ENCODE measurements at regions not wholly inside any gene's neighbourhood (a gene's known extent, or its start where the extent isn't known, plus 50 kb on each side); places are given as distances from the start of the nearest gene placed in this dataset.
"Not testable (repeated sequence)": the region's sequence is repeated elsewhere in the genome, so short reads cannot be mapped to it uniquely, and the experiment has no call there.

DNA sequence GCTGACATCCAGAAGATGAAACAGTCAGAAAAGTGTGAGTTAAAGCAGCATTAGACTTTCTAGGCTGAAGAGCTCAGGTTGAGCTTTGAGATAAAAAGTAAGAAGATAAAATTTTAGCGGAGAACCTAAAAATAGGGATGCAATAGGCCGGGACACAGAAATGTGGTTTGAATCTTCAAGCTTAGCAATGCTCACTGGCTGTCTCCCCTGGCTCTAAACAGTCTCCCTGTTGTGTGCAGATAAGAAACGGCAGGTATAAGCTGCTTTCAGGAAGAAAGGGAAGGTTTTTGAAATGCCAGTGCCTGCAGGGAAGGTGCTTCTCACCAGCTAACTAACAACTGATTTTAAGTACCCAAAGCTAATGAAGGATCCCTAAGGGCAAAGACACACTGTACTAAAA lies 718.7 kb upstream of the SGO1 start:
- DNase-seq, result no peak

DNA sequence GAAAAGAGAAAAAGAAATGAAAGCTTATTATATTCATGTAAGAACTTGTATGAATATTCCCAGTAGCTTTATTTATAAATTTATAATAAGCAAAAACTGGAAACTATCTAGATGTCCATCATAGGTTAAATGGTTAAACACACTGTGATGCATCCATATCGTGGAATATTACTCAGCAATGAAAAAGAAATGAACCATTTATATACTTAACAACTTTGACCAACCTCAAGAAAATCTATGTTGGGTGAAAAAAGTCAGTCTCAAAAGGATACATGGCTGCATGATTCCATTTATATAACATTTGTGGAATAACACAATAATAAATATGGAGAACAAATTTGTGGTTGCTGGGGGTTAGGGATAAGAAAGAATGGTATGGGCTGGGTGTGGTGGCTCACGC lies 713.0 kb upstream of the SGO1 start:
- DNase-seq, result no peak

DNA sequence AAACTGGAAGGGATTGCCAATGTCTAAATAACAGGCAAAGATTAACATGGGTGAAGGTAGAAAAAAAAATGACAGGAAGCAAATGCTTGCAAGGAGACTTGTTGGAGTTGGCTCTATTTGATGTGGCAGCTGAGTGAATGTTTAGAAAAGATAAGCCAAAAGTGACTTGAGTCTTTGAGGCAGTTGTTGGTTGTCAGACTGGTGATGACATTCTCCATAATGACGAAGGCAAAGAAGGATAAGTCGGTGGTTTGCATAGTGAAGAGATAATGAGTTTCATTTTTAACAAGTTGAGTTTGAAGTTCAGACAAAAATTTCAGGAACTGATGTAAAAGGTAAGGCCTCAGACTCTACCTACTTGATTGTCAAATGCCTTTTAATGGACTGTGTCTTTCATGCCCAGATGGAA lies 704.1 kb upstream of the SGO1 start:
- DNase-seq, result no peak

DNA sequence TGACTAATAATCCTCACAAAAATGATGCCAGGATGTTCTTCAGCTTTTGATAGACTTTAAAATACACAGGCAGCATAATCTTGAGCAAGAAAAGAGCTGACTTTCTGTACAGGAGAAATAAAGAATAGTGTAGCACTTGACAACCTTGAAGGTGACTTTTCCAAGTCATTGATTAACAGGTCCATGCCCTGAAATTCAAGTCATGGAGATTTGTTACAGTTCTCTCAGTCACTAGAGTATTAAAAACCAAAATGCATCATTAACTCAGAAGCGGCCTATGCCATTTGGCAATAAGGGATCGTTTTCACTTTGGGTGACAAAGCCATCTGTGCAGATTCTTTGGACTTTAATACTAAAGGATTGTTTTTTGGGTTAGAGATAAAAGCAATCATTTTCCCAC lies 692.7 kb upstream of the SGO1 start:
- no peak for DNase-seq

DNA sequence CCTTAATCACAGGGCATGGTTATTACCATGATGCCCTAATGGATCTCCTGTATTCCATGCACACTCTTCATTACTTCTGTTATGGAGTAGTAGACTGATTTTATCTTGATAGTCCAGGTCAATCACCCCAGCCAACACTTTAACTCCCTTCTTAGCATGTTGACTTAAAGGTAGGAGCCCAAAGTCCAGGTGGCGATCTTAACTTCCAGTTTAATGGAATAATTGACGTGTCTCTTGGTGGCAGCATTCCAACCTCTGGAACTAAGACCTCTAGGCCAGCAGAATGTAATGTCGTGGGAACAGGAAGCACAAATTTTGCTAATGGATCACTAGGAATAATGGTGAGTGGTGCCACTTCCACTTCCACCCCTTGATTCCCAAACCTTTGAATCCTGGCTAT lies 687.2 kb upstream of the SGO1 start:
- DNase-seq, result no peak

DNA sequence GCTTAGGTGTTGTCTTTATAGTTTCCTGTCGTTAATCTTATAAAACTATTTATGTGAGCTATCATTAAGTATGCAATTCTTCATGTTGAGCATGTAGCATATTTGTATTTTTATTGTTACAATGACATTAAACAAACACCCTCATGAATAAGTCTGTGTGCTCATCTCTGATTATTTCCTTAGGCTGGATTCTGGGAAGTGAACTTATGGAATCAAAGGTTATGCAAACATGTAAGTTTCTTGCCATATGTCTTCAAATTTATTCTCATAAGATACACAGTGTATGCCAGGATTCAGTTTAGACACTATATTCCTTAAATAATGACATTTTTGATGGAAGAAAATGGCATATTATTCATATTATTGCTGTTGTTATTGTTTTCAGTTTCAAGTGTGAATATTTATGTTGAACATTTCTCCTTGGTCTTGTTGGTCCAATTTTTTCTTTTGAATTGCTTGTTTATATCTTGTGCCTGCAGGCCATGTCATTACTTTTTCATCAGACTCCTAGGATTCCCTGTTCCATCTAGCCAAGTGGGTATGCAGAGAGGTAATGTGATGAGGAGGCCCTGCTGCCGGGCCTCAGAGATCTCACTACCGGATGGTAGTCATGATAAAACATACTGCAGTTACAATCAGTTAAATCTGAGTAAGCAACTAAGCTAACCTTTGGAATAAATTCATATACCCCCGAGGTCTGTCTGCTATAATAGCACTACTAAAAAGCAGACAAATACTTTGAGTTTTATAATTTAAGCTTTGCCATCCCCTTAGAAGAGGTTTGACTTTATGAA lies 684.3 kb upstream of the SGO1 start:
- no peak for DNase-seq

DNA sequence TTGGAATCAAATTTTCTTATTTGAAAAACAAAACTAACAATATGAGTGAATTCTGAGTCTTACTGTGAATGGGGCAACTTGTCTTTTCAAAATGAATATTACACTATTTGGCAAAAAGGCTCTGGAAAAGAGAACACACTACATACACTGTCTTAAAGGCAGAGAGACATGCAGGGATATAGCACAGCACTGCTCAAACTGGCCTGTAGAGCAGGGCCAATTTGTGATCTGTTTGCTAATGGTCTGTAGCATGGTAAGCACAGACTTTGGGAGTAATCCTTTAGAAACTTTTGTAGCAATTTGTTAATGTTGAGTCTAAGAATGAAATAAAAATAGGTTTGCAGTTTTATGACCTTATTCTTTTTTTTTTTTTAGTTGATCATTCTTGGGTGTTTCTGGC lies 679.8 kb upstream of the SGO1 start:
- no peak for DNase-seq

DNA sequence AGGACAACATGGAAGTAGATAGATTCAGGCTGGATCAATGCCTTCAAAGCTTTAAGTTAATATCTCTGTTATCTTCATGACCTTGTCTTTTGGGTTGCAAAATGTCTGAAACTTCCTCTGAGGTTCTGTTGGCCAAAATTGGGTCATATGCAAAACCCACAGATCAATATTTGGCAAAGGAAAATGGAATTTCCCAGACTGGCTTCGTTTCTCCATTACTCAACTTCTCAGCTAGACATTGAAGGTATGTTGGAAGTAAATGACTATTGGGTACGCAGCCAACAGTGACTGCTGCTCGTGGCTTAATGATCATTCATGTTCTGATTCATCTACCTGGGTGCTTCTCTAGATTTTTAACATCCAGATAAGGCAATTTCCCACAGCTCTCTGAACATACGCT lies 675.4 kb upstream of the SGO1 start:
- no peak for DNase-seq

DNA sequence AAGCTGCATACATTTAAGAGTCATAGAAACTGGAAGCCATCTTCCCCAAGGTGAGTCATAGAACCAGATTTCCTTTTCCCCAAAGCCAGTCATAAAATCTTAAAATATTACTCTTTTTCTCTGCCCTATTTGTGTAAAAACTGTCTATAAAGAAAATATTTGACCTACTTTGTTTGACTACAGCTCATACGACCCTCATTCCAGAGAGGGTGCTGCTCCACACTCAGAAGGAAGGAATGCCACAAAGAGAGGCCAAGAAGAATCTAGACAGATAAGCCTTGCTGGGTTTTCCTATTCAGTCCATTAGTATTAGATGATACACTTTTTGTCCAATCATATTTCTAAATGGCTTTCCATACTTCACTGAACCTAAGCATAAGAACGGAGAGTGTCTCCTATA lies 671.6 kb upstream of the SGO1 start:
- DNase-seq, result no peak

DNA sequence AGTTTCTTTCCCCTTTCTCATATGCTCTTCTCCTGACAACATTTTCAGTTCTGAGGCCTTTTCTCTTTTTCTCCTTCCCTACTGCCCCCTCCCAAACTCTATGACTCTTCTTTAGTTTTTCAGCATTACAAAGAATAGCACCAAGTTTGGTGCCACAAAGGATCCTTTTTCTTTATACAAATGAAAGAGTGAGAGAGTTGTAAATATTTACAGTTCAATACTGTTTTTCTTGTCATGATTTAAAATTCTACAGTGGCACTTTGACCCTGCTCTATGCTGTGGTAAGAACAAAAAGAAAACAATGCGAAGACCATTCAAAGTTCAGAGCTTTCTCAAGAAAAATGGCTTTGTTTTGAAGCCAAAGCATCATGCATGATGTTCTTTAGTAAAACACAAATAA lies 667.9 kb upstream of the SGO1 start:
- DNase-seq, result no peak

DNA sequence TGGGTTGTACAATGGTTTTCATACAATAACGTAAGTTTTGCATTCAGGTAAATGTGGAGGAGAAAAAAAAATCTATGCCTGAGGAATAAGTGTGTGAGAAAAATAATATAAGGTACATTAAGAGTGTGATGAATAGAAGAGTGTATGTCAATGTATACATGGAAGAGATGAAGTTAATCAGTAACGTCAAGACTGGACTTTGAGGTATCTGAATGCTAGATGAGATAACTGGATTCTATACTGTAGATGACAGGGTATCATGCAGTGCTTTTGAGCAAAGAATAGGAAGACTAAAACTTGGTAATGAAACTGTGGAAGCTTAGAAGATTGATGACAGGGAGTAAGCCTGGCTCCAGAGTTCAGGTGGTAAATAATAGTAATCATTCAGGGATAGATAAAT lies 666.7 kb upstream of the SGO1 start:
- DNase-seq, result no peak

DNA sequence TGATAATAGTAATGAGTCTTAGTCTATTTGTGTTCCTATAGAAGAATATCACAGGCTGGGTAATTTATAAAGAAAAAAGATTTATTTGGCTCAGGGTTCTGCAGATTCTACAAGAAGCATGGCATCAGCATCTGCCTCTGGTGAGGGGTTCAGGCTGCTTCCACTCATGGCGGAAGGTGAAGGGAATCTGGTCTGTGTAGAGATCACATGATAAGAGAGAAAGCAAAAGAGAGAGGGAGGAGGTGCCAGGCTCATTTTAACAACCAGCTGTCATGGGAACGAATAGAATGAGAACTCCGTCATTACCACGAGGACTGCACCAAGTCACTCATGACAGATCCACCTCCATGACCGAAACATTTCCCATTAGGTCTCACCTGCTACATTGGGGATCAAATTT lies 664.0 kb upstream of the SGO1 start:
- DNase-seq, result no peak

DNA sequence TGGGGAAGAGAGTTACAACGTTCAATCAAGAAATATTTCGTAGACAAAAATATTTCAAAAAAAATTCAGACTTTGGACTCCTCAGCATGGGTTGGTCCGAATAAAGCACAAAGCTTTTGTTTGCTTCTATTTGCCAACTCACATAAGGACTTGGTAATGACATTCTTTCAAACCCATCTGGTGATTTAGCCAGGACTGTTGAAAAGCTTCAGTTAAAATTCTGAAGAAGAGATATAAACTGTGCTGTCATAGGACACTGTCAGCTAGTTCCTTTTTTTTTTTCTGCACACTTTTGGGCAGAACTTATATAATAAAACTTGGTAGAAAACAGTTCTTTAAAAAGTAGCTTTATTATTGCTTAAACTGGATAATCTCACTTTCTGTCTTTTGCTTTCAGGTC lies 660.8 kb upstream of the SGO1 start:
- DNase-seq, result no peak

DNA sequence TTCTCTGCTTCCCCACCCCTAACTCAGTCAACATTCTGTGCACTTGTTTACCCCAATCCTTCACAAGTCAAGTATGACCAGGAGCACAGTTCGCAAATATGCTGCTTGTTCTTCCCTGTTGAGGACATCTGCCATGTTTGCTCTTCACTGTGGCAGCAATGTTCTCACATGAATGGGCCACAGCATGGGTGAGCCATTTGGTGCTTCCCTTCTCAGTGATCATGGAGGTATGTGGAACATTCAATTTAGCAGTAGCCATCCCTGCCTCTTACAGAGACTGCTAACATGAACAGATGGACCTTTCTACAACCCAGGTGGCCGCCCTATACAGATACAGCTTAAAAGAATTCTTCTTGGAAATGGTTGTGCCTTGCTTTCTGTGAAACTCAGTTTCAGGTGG lies 660.1 kb upstream of the SGO1 start:
- no peak for DNase-seq

DNA sequence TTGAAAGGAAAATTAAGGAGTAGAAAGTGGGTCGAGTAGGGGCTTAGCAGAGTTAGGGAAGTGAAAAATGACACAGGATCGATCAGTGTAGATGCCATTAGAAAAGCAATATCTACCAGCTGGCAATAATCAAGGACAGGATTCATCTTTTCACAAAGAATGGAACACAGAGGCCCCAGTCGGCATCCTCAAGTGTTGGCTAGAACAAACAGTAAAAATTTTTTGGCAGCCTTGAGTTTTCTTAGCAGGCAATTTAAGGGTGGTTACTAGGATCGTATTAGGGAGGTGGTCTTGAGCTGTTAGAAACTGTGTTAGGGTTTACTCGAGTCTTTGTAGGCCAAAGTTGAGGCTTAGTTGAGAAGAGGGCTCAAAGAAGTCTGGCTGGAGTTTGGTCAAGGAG lies 658.8 kb upstream of the SGO1 start:
- no peak for DNase-seq

DNA sequence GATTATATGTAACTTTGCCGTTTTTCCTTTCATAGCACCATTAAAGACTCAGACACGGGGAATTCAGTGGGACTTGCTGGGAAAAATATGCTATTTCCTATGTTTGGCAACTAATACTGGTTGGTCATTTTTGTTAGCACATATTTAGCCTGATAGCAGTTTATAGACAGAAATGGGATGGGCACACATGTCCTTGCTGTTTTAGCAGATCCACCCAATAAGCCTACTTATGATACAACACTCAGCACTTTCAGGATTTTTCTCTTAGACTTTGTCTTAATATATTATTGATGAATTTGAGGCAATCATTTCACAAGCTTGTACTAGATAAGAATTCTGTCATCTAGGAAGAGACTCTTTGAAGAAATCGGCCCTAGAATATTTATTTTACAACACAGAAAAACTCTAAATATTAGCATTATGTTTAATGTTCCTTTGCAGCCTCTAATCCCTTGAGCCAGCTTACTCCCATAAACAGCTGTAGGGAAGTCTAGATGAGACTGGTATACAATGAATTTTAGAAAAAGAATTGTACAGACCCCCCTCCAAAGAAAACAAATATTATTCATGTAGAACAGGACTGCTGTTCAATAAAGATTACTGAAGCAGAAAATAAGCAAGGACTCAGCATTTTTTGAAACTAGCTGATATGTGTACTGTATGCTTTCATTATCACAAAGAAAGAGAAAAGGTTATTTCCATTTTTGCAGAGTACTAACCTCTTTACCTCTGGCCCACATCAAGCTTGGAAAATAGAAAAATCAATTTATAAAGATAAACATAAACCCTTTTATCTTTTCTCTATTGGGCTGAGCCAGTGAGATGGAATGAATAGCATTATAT lies 656.8 kb upstream of the SGO1 start:
- DNase-seq, result no peak

DNA sequence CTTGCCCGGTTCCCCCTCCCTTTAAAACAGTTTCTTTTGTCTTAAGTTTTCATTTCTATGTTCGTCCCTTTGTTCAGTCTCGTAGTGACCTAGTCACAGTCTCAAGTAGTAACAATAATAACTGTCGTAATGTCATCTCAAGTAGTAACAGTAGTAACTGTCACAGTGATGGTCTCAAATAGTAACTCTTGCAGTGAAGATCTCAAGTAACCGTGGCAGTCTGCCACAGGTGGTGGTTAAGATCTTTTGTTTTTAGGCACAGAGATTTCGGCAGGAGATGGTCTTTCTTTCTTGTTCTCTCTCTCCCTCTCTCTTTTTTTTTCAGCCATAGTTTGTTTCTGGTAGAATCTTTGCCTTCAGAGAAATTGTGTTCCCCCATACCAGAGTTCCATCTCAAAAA lies 656.0 kb upstream of the SGO1 start:
- DNase-seq, result no peak

DNA sequence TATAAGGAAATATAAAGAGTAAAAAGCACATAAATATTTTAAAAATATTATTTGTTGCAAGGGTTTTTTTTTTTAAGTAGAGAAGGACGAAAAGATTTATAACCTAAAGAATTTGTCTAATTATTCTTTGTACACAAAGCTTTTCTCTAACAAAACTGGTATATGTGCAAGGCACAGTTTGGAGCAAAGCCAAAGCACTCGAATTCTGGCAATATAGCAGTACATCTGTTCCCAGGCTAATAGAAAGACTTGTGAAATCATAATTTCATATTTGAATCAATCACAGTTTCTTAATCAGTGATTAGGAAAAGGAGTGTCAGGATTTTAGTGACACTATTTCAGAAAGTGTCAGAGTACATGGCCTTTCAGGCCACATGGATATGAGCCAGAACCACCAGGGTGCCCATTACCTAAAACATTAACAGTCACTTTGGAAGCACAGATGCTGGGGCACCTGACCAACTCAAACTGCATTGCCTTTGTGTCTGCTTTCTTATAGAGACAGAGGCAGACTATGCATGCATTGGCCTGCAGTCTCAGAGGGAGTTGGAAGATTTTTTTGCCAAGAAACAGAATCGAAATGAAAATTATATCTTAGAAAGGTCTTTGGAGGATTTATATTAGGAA lies 651.8 kb upstream of the SGO1 start:
- DNase-seq, result no peak

DNA sequence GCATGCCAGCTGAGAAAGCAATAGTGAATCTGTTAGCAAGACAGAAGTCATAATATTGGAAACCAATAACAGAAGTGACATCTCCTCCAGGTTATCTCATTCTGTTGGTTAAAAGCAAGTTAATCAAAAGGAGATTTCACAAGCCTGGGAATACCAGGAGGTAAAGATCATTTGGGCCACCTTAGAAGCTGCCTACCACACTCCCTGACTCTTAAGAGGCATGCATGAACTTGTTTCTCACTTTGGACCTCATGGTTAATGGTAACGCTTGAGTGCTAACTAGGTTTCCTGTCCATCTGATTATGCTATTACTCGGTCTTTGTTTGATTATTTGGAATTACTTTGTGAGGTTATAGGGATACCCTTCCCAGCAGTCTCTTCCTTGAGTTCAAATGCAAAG lies 650.8 kb upstream of the SGO1 start:
- no peak for DNase-seq

DNA sequence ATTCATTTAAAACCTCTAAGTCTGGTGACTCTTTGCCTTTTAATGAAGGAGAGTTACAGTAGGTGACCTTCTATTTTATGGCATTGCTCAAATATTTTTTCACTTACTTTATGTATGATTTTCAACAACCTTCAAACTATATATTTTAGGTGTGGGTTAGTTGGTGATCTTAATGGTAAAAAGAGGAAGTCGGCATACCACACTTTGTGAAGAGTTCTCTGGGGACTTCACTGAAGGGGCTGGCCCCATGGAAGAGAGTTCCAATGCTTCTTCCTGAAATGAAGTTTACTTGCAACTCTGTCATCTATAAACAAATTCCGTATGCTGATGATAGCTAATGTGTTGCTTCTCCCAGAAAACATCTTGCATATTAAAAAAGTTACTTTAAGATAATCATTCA lies 647.0 kb upstream of the SGO1 start:
- DNase-seq, result no peak

DNA sequence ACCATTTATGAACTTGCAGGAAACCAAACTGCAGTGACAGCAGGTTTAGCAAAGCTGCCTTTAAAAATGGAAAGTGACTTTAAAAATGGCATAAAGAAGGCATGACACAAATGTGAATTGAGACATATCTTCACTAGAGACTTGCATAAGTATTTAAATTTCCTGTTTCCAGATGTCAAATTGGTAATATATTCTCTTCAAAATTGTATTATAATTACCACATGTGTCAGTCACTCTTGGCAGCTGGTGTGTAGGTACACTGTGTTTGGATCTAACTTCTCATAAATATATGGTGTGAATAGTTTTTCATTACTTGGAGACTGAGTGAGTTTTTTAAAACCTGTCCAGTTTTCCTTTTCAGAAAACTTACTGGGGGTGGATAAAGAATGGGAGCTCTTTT lies 636.2 kb upstream of the SGO1 start:
- no peak for DNase-seq

DNA sequence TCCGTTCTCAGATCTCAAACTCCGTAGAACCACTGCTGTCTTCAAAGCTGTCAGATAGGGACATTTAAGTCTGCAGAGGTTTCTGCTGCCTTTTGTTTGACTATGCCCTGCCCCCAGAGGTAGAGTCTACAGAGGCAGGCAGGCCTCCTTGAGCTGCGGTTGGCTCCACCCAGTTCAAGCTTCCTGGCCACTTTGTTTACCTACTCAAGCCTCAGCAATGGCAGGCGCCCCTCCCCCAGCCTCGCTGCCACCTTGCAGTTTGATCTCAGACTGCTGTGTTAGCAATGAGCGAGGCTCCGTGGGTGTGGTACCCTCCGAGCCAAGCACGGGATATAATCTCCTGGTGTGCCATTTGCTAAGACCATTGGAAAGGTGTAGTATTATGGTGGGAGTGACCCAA lies 634.9 kb upstream of the SGO1 start:
- DNase-seq, result not testable (repeated sequence)

DNA sequence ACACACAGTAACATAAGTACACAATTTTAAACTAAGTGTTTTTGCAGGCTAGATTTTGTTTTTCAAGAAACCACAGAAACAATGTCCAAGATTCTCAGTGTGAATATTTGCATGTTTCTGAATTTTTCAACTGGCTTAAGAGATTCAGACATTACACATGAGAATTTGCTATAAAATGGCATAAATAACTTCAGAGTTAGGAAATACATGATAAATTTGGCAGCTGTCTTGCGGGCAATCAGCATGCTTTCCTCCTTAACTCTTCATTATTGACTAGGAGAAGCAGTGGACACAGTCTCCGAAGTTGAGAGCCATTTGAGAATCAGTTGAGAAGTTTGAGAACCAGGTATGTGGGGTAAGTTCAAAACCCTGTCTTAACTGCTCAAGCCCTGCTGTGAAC lies 625.6 kb upstream of the SGO1 start:
- no peak for DNase-seq

DNA sequence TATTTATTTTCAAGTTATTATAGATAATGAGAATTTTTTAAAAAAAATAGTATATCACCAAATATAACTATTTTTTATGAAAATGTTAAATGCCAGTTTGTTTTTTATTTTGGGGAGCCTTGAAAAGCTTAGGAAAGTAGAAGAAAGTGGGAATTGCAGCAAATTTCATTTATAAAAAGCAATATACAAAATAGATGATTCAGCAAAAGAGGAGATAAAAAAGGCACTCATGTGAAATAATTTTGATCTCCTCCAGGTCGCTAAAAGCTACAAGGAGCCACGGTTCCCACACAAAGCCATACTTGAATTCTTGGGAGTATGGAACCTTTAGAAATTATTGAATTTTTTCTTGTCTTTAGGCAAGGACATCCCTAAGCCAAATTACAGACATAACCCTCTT lies 625.0 kb upstream of the SGO1 start:
- no peak for DNase-seq

Measured in CD4-positive, alpha-beta T cell treated with Interleukin-17A for 4 hours (primary cell).